OCI-LY7 (cell line): ENCODE measurements at regions not wholly inside any gene's neighbourhood (a gene's known extent, or its start where the extent isn't known, plus 50 kb on each side); places are given as distances from the start of the nearest gene placed in this dataset.

Experiments
- CTCF ChIP-seq: fragments of 200-600 bp; sonication (generic); conservative IDR thresholded peaks from 2 replicates; pipeline ENCODE4 v1.5.1; 2014; ENCODE audit warnings: mild to moderate bottlenecking, antibody characterized with exemption, low read length, moderate library complexity, mixed read lengths
- EZH2phosphoT487 ChIP-seq: fragments of 200-600 bp; sonication (generic); IDR thresholded peaks from 2 replicates; pipeline ENCODE4 v1.6.1; 2018; ENCODE audit warnings: low read depth, borderline replicate concordance, mild to moderate bottlenecking, mixed run types, antibody characterized with exemption, low read length, moderate library complexity, mixed read lengths

- no peak for TF ChIP-seq CTCF
- TF ChIP-seq EZH2phosphoT487: no peak
These were observed 72.5 kb downstream of the MED10 start for GRCh38 chr5:6305853-6306252.
